ENCODE measurements at regions not wholly inside any gene's neighbourhood (a gene's known extent, or its start where the extent isn't known, plus 50 kb on each side); places are given as distances from the start of the nearest gene placed in this dataset.

GRCh38 chr5:56460681-56461191, 227.6 kb upstream of the ANKRD55 start:
- no peak for TF ChIP-seq CTCF (conservative IDR thresholded peaks at IDR 0.05; ENCODE audit: low read depth, low read length)
- H3K4me3 ChIP-seq (ENCODE audit: low read depth, low read length): no peak overlapping the region
- no peak for DNase-seq (ENCODE audit: low read depth)

- no peak overlapping the region for H3K4me3 ChIP-seq (ENCODE audit: low read depth, low read length)
- no peak for DNase-seq (ENCODE audit: low read depth)
- TF ChIP-seq CTCF (conservative IDR thresholded peaks at IDR 0.05; ENCODE audit: low read depth, low read length): no peak
Measured at GRCh38 chr5:56460195-56460546, 227.0 kb upstream of the ANKRD55 start.

- H3K4me3 ChIP-seq (ENCODE audit: low read depth, low read length): no peak overlapping the region
- DNase-seq (ENCODE audit: low read depth): no peak
- TF ChIP-seq CTCF (conservative IDR thresholded peaks at IDR 0.05; ENCODE audit: low read depth, low read length): no peak
Measured at GRCh38 chr5:56459394-56460194, 226.5 kb upstream of the ANKRD55 start.

GRCh38 chr5:56457887-56458812, 225.0 kb upstream of the ANKRD55 start:
- no peak for TF ChIP-seq CTCF (conservative IDR thresholded peaks at IDR 0.05; ENCODE audit: low read depth, low read length)
- H3K4me3 ChIP-seq (ENCODE audit: low read depth, low read length): no peak overlapping the region
- DNase-seq (ENCODE audit: low read depth): no peak

- TF ChIP-seq CTCF (conservative IDR thresholded peaks at IDR 0.05; ENCODE audit: low read depth, low read length): no peak
- H3K4me3 ChIP-seq (ENCODE audit: low read depth, low read length): no peak overlapping the region
Measured at GRCh38 chr5:56456002-56456401, 222.9 kb upstream of the ANKRD55 start.

GRCh38 chr5:56455417-56455816, 222.3 kb upstream of the ANKRD55 start:
- no peak overlapping the region for H3K4me3 ChIP-seq (ENCODE audit: low read depth, low read length)
- TF ChIP-seq CTCF (conservative IDR thresholded peaks at IDR 0.05; ENCODE audit: low read depth, low read length): no peak
- DNase-seq (ENCODE audit: low read depth): no peak

More at GRCh38 chr5:56456002-56456401, 222.9 kb upstream of the ANKRD55 start:
- DNase-seq (ENCODE audit: low read depth): no peak
